ENCODE measurements at regions not wholly inside any gene's neighbourhood (a gene's known extent, or its start where the extent isn't known, plus 50 kb on each side); places are given as distances from the start of the nearest gene placed in this dataset.
"Not testable (repeated sequence)": the region's sequence is repeated elsewhere in the genome, so short reads cannot be mapped to it uniquely, and the experiment has no call there.

GRCh38 chr15:20755665-20756398 is 110.3 kb downstream of the POTEB2 start:
- TF ChIP-seq CTCF (conservative IDR thresholded peaks at IDR 0.05; ENCODE audit: low read depth, low read length); EZH2 (IDR thresholded peaks at IDR 0.05; ENCODE audit: low read length, unreplicated experiment): not testable (repeated sequence)

All from PC-3 (cell line).